ENCODE measurements at regions not wholly inside any gene's neighbourhood (a gene's known extent, or its start where the extent isn't known, plus 50 kb on each side); places are given as distances from the start of the nearest gene placed in this dataset.

DNA sequence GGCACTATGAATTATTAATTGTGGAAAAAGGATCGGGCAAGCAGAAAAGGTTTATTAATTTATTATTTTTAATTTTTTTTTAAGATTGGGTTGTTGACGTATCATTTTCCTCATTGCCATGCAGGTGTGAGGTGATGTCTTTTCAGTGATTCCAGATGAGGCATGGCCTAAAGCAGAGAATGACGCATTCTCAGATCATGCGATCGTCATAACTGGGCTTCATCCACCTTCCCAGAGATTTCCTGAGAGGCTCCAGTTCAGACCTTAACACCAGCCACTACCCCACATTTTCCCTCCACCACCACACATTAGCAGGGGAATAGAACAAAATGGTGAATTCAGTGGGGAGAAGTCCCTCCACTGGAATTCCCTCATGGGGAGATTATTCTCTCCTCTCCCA lies 518.4 kb upstream of the SPHKAP start:
- TF ChIP-seq, protein P1, sequence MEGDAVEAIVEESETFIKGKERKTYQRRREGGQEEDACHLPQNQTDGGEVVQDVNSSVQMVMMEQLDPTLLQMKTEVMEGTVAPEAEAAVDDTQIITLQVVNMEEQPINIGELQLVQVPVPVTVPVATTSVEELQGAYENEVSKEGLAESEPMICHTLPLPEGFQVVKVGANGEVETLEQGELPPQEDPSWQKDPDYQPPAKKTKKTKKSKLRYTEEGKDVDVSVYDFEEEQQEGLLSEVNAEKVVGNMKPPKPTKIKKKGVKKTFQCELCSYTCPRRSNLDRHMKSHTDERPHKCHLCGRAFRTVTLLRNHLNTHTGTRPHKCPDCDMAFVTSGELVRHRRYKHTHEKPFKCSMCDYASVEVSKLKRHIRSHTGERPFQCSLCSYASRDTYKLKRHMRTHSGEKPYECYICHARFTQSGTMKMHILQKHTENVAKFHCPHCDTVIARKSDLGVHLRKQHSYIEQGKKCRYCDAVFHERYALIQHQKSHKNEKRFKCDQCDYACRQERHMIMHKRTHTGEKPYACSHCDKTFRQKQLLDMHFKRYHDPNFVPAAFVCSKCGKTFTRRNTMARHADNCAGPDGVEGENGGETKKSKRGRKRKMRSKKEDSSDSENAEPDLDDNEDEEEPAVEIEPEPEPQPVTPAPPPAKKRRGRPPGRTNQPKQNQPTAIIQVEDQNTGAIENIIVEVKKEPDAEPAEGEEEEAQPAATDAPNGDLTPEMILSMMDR (IDR thresholded peaks at IDR 0.05) = no peak
- TF ChIP-seq POLR2AphosphoS5 (IDR thresholded peaks at IDR 0.05) (no peak), EP300 (IDR thresholded peaks at IDR 0.05) (no peak)
